ENCODE measurements at regions not wholly inside any gene's neighbourhood (a gene's known extent, or its start where the extent isn't known, plus 50 kb on each side); places are given as distances from the start of the nearest gene placed in this dataset.
"Not testable (repeated sequence)": the region's sequence is repeated elsewhere in the genome, so short reads cannot be mapped to it uniquely, and the experiment has no call there.

- DNase-seq (ENCODE audit: low spot score, unreplicated experiment), result no peak
- no peaks in the 10 kb centered on the region for H3K27me3 Mint-ChIP-seq
- H3K27ac Mint-ChIP-seq, result no peak overlapping the region
- H3K4me1 Mint-ChIP-seq (ENCODE audit: low read depth), result no peaks in the 10 kb centered on the region
- H3K36me3 Mint-ChIP-seq (ENCODE audit: insufficient read depth), result no peaks in the 10 kb centered on the region
- no peak overlapping the region for H3K4me3 Mint-ChIP-seq (ENCODE audit: low read depth)
- TF ChIP-seq CTCF (IDR thresholded peaks at IDR 0.05; ENCODE audit: unreplicated experiment), result no peak
- H3K9me3 Mint-ChIP-seq (ENCODE audit: low read depth), result peaks cover 7% of the 10 kb centered on the region
Observed at GRCh38 chr7:85336086-85336485, 149.2 kb upstream of the SEMA3D start.

GRCh38 chr7:85335113-85335512, 148.3 kb upstream of the SEMA3D start:
- not testable (repeated sequence) for H3K27me3 Mint-ChIP-seq; H3K9me3 Mint-ChIP-seq (ENCODE audit: low read depth); H3K36me3 Mint-ChIP-seq (ENCODE audit: insufficient read depth); H3K4me1 Mint-ChIP-seq (ENCODE audit: low read depth); H3K4me3 Mint-ChIP-seq (ENCODE audit: low read depth); H3K27ac Mint-ChIP-seq; DNase-seq (ENCODE audit: low spot score, unreplicated experiment)

- Mint-ChIP-seq H3K4me1 (ENCODE audit: low read depth) (no peaks in the 10 kb centered on the region), H3K27me3 (no peaks in the 10 kb centered on the region), H3K9me3 (ENCODE audit: low read depth) (no peaks in the 10 kb centered on the region), H3K27ac (no peak overlapping the region), H3K4me3 (ENCODE audit: low read depth) (no peak overlapping the region), H3K36me3 (ENCODE audit: insufficient read depth) (no peaks in the 10 kb centered on the region)
- TF ChIP-seq CTCF (IDR thresholded peaks at IDR 0.05; ENCODE audit: unreplicated experiment), result no peak
- no peak for DNase-seq (ENCODE audit: low spot score, unreplicated experiment)
Observed at GRCh38 chr7:85328456-85328998, 141.7 kb upstream of the SEMA3D start.

- DNase-seq (ENCODE audit: low spot score, unreplicated experiment), result no peak
- peaks cover 3% of the 10 kb centered on the region for H3K9me3 Mint-ChIP-seq (ENCODE audit: low read depth)
- no peak overlapping the region for H3K27ac Mint-ChIP-seq
- H3K4me3 Mint-ChIP-seq (ENCODE audit: low read depth), result no peak overlapping the region
- TF ChIP-seq CTCF (IDR thresholded peaks at IDR 0.05; ENCODE audit: unreplicated experiment), result no peak
- no peaks in the 10 kb centered on the region for H3K27me3 Mint-ChIP-seq
- no peaks in the 10 kb centered on the region for H3K4me1 Mint-ChIP-seq (ENCODE audit: low read depth)
- H3K36me3 Mint-ChIP-seq (ENCODE audit: insufficient read depth), result no peaks in the 10 kb centered on the region
Observed at GRCh38 chr7:85324145-85324799, 137.4 kb upstream of the SEMA3D start.

- peaks cover 3% of the 10 kb centered on the region for H3K9me3 Mint-ChIP-seq (ENCODE audit: low read depth)
- H3K27me3 Mint-ChIP-seq, result no peaks in the 10 kb centered on the region
- no peaks in the 10 kb centered on the region for H3K36me3 Mint-ChIP-seq (ENCODE audit: insufficient read depth)
- no peaks in the 10 kb centered on the region for H3K4me1 Mint-ChIP-seq (ENCODE audit: low read depth)
- no peak overlapping the region for H3K27ac Mint-ChIP-seq
- no peak for TF ChIP-seq CTCF (IDR thresholded peaks at IDR 0.05; ENCODE audit: unreplicated experiment)
- no peak overlapping the region for H3K4me3 Mint-ChIP-seq (ENCODE audit: low read depth)
- DNase-seq (ENCODE audit: low spot score, unreplicated experiment), result no peak
Observed at GRCh38 chr7:85322252-85322651, 135.4 kb upstream of the SEMA3D start.
